B cell (primary cell): ENCODE measurements at regions not wholly inside any gene's neighbourhood (a gene's known extent, or its start where the extent isn't known, plus 50 kb on each side); places are given as distances from the start of the nearest gene placed in this dataset.

Experiments
- ATAC-seq: fragments of 200-7000 bp; cut with Tn5 transposase; one replicate; pipeline ENCODE4 v1.10.0; 2021; ENCODE audit warnings: low read depth, mild to moderate bottlenecking, moderate number of reproducible peaks, moderate library complexity
- CTCF ChIA-PET: fragments of 350-600 bp; sonication (Branson Sonifier 250); formaldehyde crosslinking; loops from one replicate; lab custom pipeline; 2021; ENCODE audit warnings: antibody characterized with exemption, inconsistent platforms; lab: Charles Lee
- POLR2A ChIA-PET: fragments of 350-600 bp; sonication (Branson Sonifier 250); formaldehyde crosslinking; loops from one replicate; lab custom pipeline; 2021; ENCODE audit warnings: antibody characterized with exemption; lab: Charles Lee
- DNase-seq: peaks from one replicate; pipeline ENCODE4 v3.0.0; 2013
- H2AFZ ChIP-seq: 2 replicates; pipeline ENCODE4 v1.6.1; 2012; ENCODE audit warnings: mild to moderate bottlenecking, low read depth, low read length; ENCODE audit not compliant: insufficient read depth, poor library complexity, severe bottlenecking
- H3K27ac ChIP-seq, 2 donors: 1 replicate in 1 of 2; 2 replicates in 1 of 2; pipeline ENCODE4 v1.5.1; 2012 to 2013; ENCODE audit warnings: low read length in 2 of 2, mild to moderate bottlenecking in 2 of 2, moderate library complexity in 1 of 2
- H3K27me3 ChIP-seq, 4 experiments: fragments of 200-600 bp in 1 of 4; sonication (generic) in 1 of 4; replicated peaks in 1 of 4; 1 replicate in 2 of 4; 2 replicates in 2 of 4; pipeline versions ENCODE4 v1.6.1 to v1.7.0; 2013 to 2016; ENCODE audit warnings: low read length in 3 of 4, mild to moderate bottlenecking in 2 of 4, mixed read lengths in 1 of 4, moderate library complexity in 1 of 4; ENCODE audit not compliant: insufficient read depth in 4 of 4, control insufficient read depth in 3 of 4; ENCODE audit errors: control extremely low read depth in 1 of 4
- H3K36me3 ChIP-seq, 2 experiments: replicated peaks in 1 of 2; 1 replicate in 1 of 2; 2 replicates in 1 of 2; pipeline versions ENCODE4 v1.6.1 to v1.7.1; 2013; ENCODE audit warnings: low read length in 1 of 2; ENCODE audit not compliant: insufficient read depth in 2 of 2, control insufficient read depth in 1 of 2; ENCODE audit errors: control extremely low read depth in 1 of 2, extremely low read depth in 1 of 2
- H3K4me1 ChIP-seq, 2 donors: fragments of 200-600 bp in 1 of 2; sonication (generic) in 1 of 2; 1 replicate in 1 of 2; 2 replicates in 1 of 2; pipeline versions ENCODE4 v1.5.1 to v1.6.1; 2013 to 2017; ENCODE audit warnings: low read length in 2 of 2; ENCODE audit not compliant: control insufficient read depth in 2 of 2, insufficient read depth in 2 of 2
- H3K4me2 ChIP-seq: replicated peaks from 2 replicates; pipeline ENCODE3; 2012; ENCODE audit warnings: mild to moderate bottlenecking, low read depth, low read length; ENCODE audit not compliant: poor library complexity, severe bottlenecking
- H3K4me3 ChIP-seq, 5 experiments: fragments of 200-600 bp in 1 of 5; sonication (generic) in 1 of 5; 1 replicate in 3 of 5; 2 replicates in 2 of 5; pipeline versions ENCODE4 v1.5.1 to v1.7.0; 2011 to 2016; ENCODE audit warnings: low read length in 4 of 5, mild to moderate bottlenecking in 4 of 5, low read depth in 2 of 5, control low read depth in 1 of 5, moderate library complexity in 1 of 5; ENCODE audit not compliant: insufficient read depth in 1 of 5; ENCODE audit errors: control extremely low read depth in 1 of 5, extremely low read depth in 1 of 5
- H3K79me2 ChIP-seq: fragments of 200-600 bp; sonication (generic); one replicate; pipeline ENCODE4 v1.6.0; 2016; ENCODE audit warnings: low read length; ENCODE audit not compliant: control insufficient read depth, insufficient read depth
- H3K9ac ChIP-seq: fragments of 200-600 bp; sonication (generic); 2 replicates; pipeline ENCODE4 v1.6.1; 2017; ENCODE audit warnings: mild to moderate bottlenecking, low read length, moderate library complexity
- H3K9me3 ChIP-seq, 3 donors: one replicate each; pipeline versions ENCODE4 v1.6.1 to v1.7.1; 2013; ENCODE audit warnings: low read length in 2 of 3; ENCODE audit not compliant: control insufficient read depth in 2 of 3, insufficient read depth in 1 of 3; ENCODE audit errors: control extremely low read depth in 1 of 3
- H4K20me1 ChIP-seq: 2 replicates; pipeline ENCODE4 v1.6.0; 2012; ENCODE audit warnings: mild to moderate bottlenecking, low read length; ENCODE audit not compliant: insufficient read depth, control insufficient read depth, poor library complexity, severe bottlenecking
- H3K27ac Mint-ChIP-seq: one replicate; pipeline ENCODE4 v1.8.0; 2021; ENCODE audit warnings: mixed read lengths
- H3K27me3 Mint-ChIP-seq: one replicate; pipeline ENCODE4 v1.8.0; 2021; ENCODE audit warnings: mixed read lengths
- H3K4me1 Mint-ChIP-seq: one replicate; pipeline ENCODE4 v1.8.0; 2021; ENCODE audit warnings: mixed read lengths
- H3K4me3 Mint-ChIP-seq: one replicate; pipeline ENCODE4 v1.8.0; 2021; ENCODE audit warnings: mixed read lengths
- H3K9me3 Mint-ChIP-seq: one replicate; pipeline ENCODE4 v1.8.0; 2022; ENCODE audit warnings: mixed read lengths; ENCODE audit not compliant: insufficient read depth
- EZH2 ChIP-seq: IDR thresholded peaks from 2 replicates; pipeline ENCODE4 v1.6.1; 2012; ENCODE audit warnings: borderline replicate concordance, low read depth, mild to moderate bottlenecking, moderate library complexity, low read length; ENCODE audit not compliant: insufficient read depth, poor library complexity, severe bottlenecking
- WGBS: methylation state at CpG from one replicate; pipeline ENCODE4 v1.1.5; 2013; ENCODE audit warnings: missing lambda C conversion rate; ENCODE audit not compliant: insufficient coverage; 5-methylcytosine and 5-hydroxymethylcytosine counted together
- intact Hi-C: fragments of 100-400 bp; cut with micrococcal nuclease; formaldehyde crosslinking; loops from one replicate; pipeline ENCODE4 v1.10.0; 2022
- TF ChIP-seq, protein P1 (sequence below): fragments of 200-600 bp; IDR thresholded peaks from one replicate; pipeline ENCODE4 v1.8.0; 2022; ENCODE audit warnings: antibody characterized with exemption, mild to moderate bottlenecking

DNA sequence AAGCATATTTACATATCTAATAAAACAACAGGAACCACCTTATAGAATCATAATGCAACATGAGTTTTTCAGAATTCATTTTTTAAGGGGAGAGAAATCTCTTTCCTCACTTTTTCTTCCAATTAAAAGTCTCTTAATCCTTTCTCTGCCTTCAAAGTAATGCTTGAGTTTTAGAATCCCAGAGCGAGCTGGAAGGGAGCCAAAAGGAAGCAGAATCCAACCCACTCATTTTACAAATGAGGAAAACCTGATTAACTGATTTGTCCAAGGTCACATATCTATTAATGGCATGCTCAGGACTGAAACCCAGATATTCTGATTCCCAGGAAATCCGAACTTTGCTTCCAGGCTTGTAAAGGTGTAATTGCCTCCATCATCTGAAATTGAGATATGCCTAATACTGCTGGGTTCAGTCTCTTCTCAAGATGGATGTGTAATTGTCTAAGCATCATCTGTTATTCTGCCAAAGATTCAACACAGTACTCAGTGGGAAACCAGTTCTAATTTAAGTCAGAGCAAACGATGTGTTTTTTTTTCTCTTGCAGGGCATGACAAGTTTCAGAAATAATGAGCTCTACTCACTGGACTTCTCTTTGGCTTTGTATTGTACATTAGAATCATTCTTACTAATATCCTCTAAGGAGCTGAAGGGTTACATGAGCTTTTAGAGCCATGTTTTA is 481.4 kb upstream of the CFAP20DC start:
- TF ChIP-seq, protein P1, sequence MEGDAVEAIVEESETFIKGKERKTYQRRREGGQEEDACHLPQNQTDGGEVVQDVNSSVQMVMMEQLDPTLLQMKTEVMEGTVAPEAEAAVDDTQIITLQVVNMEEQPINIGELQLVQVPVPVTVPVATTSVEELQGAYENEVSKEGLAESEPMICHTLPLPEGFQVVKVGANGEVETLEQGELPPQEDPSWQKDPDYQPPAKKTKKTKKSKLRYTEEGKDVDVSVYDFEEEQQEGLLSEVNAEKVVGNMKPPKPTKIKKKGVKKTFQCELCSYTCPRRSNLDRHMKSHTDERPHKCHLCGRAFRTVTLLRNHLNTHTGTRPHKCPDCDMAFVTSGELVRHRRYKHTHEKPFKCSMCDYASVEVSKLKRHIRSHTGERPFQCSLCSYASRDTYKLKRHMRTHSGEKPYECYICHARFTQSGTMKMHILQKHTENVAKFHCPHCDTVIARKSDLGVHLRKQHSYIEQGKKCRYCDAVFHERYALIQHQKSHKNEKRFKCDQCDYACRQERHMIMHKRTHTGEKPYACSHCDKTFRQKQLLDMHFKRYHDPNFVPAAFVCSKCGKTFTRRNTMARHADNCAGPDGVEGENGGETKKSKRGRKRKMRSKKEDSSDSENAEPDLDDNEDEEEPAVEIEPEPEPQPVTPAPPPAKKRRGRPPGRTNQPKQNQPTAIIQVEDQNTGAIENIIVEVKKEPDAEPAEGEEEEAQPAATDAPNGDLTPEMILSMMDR: no peak
- no peak for TF ChIP-seq EZH2
- Mint-ChIP-seq H3K9me3 (no peaks in the 10 kb centered on the region), H3K27me3 (no peaks in the 10 kb centered on the region), H3K4me1 (no peaks in the 10 kb centered on the region), H3K4me3 (no peak overlapping the region), H3K27ac (no peak overlapping the region)
- H3K36me3 ChIP-seq: no peaks in the 10 kb centered on the region
- H4K20me1 ChIP-seq: no peaks in the 10 kb centered on the region
- CTCF ChIA-PET: no interaction called here
- DNase-seq: no peak
- no peak overlapping the region for H3K4me2 ChIP-seq
- no peaks in the 10 kb centered on the region for H3K4me1 ChIP-seq
- no peak for ATAC-seq
- no peak overlapping the region for H2AFZ ChIP-seq
- no peaks in the 10 kb centered on the region for H3K9me3 ChIP-seq
- WGBS: no CpG with 5 or more reads among the region's 3 CpGs
- H3K79me2 ChIP-seq: no peaks in the 10 kb centered on the region
- no peak overlapping the region for H3K9ac ChIP-seq
- peaks cover 0 to 3% (median 0%) of the 10 kb centered on the region in 4 experiments for H3K27me3 ChIP-seq
- H3K27ac ChIP-seq: no peak overlapping the region
- POLR2A ChIA-PET: no interaction called here
- intact Hi-C loops: no loop called here
- H3K4me3 ChIP-seq: no peak overlapping the region

DNA sequence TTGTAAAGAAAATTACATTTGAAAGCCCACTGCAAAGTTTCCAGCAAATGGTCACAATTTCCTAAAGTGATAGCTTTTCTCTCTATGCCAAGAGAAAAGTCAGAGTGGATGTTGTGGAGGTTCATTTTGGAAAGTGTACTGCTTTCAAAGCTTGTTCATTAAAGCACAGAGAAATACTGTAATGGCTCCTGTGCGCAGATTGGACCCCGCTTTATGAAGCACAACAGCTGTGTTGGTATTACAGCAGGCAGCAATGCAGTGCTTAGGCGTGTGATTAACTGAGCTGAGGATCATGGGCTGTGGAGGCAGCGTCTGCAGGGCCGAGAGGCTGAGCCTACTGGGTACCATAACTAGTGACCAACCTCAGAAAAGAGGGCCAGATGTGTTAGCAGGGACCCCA is 478.4 kb upstream of the CFAP20DC start:
- no peaks in the 10 kb centered on the region for H3K4me1 ChIP-seq
- peaks cover 0 to 6% (median 0%) of the 10 kb centered on the region in 4 experiments for H3K27me3 ChIP-seq
- H3K4me2 ChIP-seq: no peak overlapping the region
- ATAC-seq (no peak), DNase-seq (no peak)
- no peaks in the 10 kb centered on the region for H3K9me3 ChIP-seq
- H3K27ac Mint-ChIP-seq: no peak overlapping the region
- CTCF ChIA-PET: no interaction called here
- POLR2A ChIA-PET: no interaction called here
- H3K9ac ChIP-seq: no peak overlapping the region
- no peak for TF ChIP-seq EZH2
- TF ChIP-seq, protein P1: no peak
- WGBS: 100% methylated on average over 3 of the region's 5 CpGs
- no peak overlapping the region for H3K27ac ChIP-seq
- H2AFZ ChIP-seq: no peak overlapping the region
- no peak overlapping the region for H3K4me3 ChIP-seq
- no peak overlapping the region for H3K4me3 Mint-ChIP-seq
- no peaks in the 10 kb centered on the region for H3K36me3 ChIP-seq
- intact Hi-C loops: no loop called here
- no peaks in the 10 kb centered on the region for H3K9me3 Mint-ChIP-seq
- no peaks in the 10 kb centered on the region for H3K79me2 ChIP-seq
- no peaks in the 10 kb centered on the region for H4K20me1 ChIP-seq
- H3K4me1 Mint-ChIP-seq: no peaks in the 10 kb centered on the region
- H3K27me3 Mint-ChIP-seq: no peaks in the 10 kb centered on the region
